ENCODE measurements at regions not wholly inside any gene's neighbourhood (a gene's known extent, or its start where the extent isn't known, plus 50 kb on each side); places are given as distances from the start of the nearest gene placed in this dataset.

DNA sequence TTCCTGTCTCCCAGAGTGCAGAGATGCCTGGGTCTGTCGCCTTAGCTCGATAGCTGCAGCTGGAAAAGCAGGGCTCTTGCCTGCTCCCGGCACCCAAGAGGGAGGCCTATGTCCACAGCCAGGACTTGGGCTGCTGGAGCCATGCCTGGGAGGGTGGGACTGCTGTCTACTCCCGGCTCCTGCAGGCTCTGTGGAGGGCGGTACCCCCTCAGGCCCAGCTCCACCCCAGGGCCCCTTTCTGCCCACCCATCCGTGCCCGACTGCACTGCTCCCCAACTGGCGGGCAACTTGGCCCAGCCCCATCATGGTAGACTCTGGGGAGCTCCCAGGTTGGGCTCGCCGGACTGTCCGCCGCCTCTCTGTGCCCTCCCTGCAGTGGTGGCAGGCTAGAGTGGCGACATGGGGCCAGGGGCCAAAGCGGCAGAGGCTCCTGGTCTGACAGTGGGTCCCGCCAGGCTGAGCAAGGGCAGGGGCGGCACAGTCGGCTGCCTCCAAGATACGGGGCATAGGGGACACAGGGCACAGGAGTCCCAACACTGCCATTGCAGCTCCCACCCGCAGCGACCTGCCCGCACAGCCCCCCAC lies 901.0 kb downstream of the CCDC85A start:
- WGBS, 2 experiments (ENCODE audit: low coverage in 1 of 2, low lambda C conversion rate in 2 of 2, missing lambda C conversion rate in 2 of 2) = 53 to 66% methylated on average over 17 of the region's 21 CpGs
- H3K79me2 ChIP-seq (ENCODE audit: insufficient read depth) = no peaks in the 10 kb centered on the region
- no peak overlapping the region for H2AFZ ChIP-seq
- no peaks in the 10 kb centered on the region for H3K9me2 ChIP-seq (ENCODE audit: insufficient read depth)
- H3K27ac ChIP-seq = no peak overlapping the region
- H3K36me3 ChIP-seq (ENCODE audit: low read depth) = no peaks in the 10 kb centered on the region
- no peak for TF ChIP-seq EZH2 (IDR thresholded peaks at IDR 0.05; ENCODE audit: insufficient read depth, poor library complexity, severe bottlenecking)
- no peak for TF ChIP-seq EZH2phosphoT487 (IDR thresholded peaks at IDR 0.05; ENCODE audit: insufficient read depth, low read depth)
- DNase-seq = no peak
- H4K20me1 ChIP-seq (ENCODE audit: insufficient read depth) = no peaks in the 10 kb centered on the region
- no peaks in the 10 kb centered on the region for H3K27me3 ChIP-seq (replicated peaks; ENCODE audit: insufficient read depth)
- H3K4me2 ChIP-seq (ENCODE audit: unreplicated experiment) = no peak overlapping the region
- no peaks in the 10 kb centered on the region for H3K4me1 ChIP-seq (ENCODE audit: insufficient read depth)
- in situ Hi-C loops (cut with MboI) = no loop called here
- no peaks in the 10 kb centered on the region for H3F3A ChIP-seq (ENCODE audit: insufficient read depth)
- H3K9me3 ChIP-seq (ENCODE audit: low read depth) = no peaks in the 10 kb centered on the region
- no peak overlapping the region for H3K9ac ChIP-seq
- H3K4me3 ChIP-seq = no peak overlapping the region

- Histone ChIP-seq H3K9me2 (ENCODE audit: insufficient read depth) (no peaks in the 10 kb centered on the region), H3K4me1 (ENCODE audit: insufficient read depth) (no peaks in the 10 kb centered on the region), H3K36me3 (ENCODE audit: low read depth) (no peaks in the 10 kb centered on the region), H3F3A (ENCODE audit: insufficient read depth) (no peaks in the 10 kb centered on the region), H3K27ac (no peak overlapping the region), H3K79me2 (ENCODE audit: insufficient read depth) (no peaks in the 10 kb centered on the region), H4K20me1 (ENCODE audit: insufficient read depth) (no peaks in the 10 kb centered on the region), H2AFZ (no peak overlapping the region), H3K27me3 (replicated peaks; ENCODE audit: insufficient read depth) (no peaks in the 10 kb centered on the region), H3K9ac (no peak overlapping the region), H3K9me3 (ENCODE audit: low read depth) (no peaks in the 10 kb centered on the region), H3K4me2 (ENCODE audit: unreplicated experiment) (no peak overlapping the region), H3K4me3 (no peak overlapping the region)
- TF ChIP-seq EZH2phosphoT487 (IDR thresholded peaks at IDR 0.05; ENCODE audit: insufficient read depth, low read depth) (no peak), EZH2 (IDR thresholded peaks at IDR 0.05; ENCODE audit: insufficient read depth, poor library complexity, severe bottlenecking) (no peak)
- DNase-seq = no peak
- in situ Hi-C loops (cut with MboI) = no loop called here
Observed at GRCh38 chr2:57093020-57093419, 909.2 kb downstream of the CCDC85A start.

GRCh38 chr2:57097855-57098254 lies 914.1 kb downstream of the CCDC85A start:
- H3K4me3 ChIP-seq = no peak overlapping the region
- no peaks in the 10 kb centered on the region for H3K9me3 ChIP-seq (ENCODE audit: low read depth)
- H3K9ac ChIP-seq = no peak overlapping the region
- no peak overlapping the region for H2AFZ ChIP-seq
- H3K4me1 ChIP-seq (ENCODE audit: insufficient read depth) = no peaks in the 10 kb centered on the region
- in situ Hi-C loops (cut with MboI) = no loop called here
- no peaks in the 10 kb centered on the region for H3F3A ChIP-seq (ENCODE audit: insufficient read depth)
- TF ChIP-seq EZH2phosphoT487 (IDR thresholded peaks at IDR 0.05; ENCODE audit: insufficient read depth, low read depth) (no peak), EZH2 (IDR thresholded peaks at IDR 0.05; ENCODE audit: insufficient read depth, poor library complexity, severe bottlenecking) (no peak)
- no peaks in the 10 kb centered on the region for H3K79me2 ChIP-seq (ENCODE audit: insufficient read depth)
- H3K27me3 ChIP-seq (replicated peaks; ENCODE audit: insufficient read depth) = no peaks in the 10 kb centered on the region
- DNase-seq = no peak
- H3K9me2 ChIP-seq (ENCODE audit: insufficient read depth) = no peaks in the 10 kb centered on the region
- no peaks in the 10 kb centered on the region for H3K36me3 ChIP-seq (ENCODE audit: low read depth)
- no peaks in the 10 kb centered on the region for H4K20me1 ChIP-seq (ENCODE audit: insufficient read depth)
- H3K4me2 ChIP-seq (ENCODE audit: unreplicated experiment) = no peak overlapping the region
- WGBS, 2 experiments (ENCODE audit: low coverage in 1 of 2, low lambda C conversion rate in 2 of 2, missing lambda C conversion rate in 2 of 2) = 26 to 42% methylated on average over 1 of the region's 1 CpG
- no peak overlapping the region for H3K27ac ChIP-seq

DNA sequence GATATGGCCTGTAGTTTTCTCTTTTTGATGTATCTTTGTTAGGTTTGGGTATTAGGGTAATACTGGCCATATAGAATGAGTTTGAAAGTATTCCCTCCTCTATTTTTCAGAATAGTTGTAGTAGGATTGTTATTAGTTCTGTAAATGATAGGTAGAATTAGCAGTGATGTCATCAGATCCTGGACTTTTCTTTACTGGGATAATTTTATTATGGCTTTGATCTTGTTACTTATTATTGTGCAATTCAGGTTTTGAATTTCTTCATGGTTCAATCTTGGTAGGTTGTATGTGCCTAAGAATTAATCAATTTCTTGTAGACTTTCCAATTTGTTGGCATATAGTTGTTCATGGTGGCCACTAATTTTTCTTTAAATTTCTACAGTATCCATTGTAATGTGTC lies 916.6 kb downstream of the CCDC85A start:
- H3K4me2 ChIP-seq (ENCODE audit: unreplicated experiment) = no peak overlapping the region
- H3K79me2 ChIP-seq (ENCODE audit: insufficient read depth) = no peaks in the 10 kb centered on the region
- H3K27ac ChIP-seq = no peak overlapping the region
- no peak for DNase-seq
- no peaks in the 10 kb centered on the region for H3K36me3 ChIP-seq (ENCODE audit: low read depth)
- H3K4me1 ChIP-seq (ENCODE audit: insufficient read depth) = no peaks in the 10 kb centered on the region
- H3K9me2 ChIP-seq (ENCODE audit: insufficient read depth) = no peaks in the 10 kb centered on the region
- H3K9me3 ChIP-seq (ENCODE audit: low read depth) = no peaks in the 10 kb centered on the region
- in situ Hi-C loops (cut with MboI) = no loop called here
- no peaks in the 10 kb centered on the region for H3F3A ChIP-seq (ENCODE audit: insufficient read depth)
- H2AFZ ChIP-seq = no peak overlapping the region
- TF ChIP-seq EZH2 (IDR thresholded peaks at IDR 0.05; ENCODE audit: insufficient read depth, poor library complexity, severe bottlenecking) (no peak), EZH2phosphoT487 (IDR thresholded peaks at IDR 0.05; ENCODE audit: insufficient read depth, low read depth) (no peak)
- H3K9ac ChIP-seq = no peak overlapping the region
- no peaks in the 10 kb centered on the region for H3K27me3 ChIP-seq (replicated peaks; ENCODE audit: insufficient read depth)
- H4K20me1 ChIP-seq (ENCODE audit: insufficient read depth) = no peaks in the 10 kb centered on the region
- H3K4me3 ChIP-seq = no peak overlapping the region

- H3K79me2 ChIP-seq (ENCODE audit: insufficient read depth) = no peaks in the 10 kb centered on the region
- no peaks in the 10 kb centered on the region for H3K9me2 ChIP-seq (ENCODE audit: insufficient read depth)
- no peaks in the 10 kb centered on the region for H3K9me3 ChIP-seq (ENCODE audit: low read depth)
- no peaks in the 10 kb centered on the region for H3K4me1 ChIP-seq (ENCODE audit: insufficient read depth)
- WGBS, 2 experiments (ENCODE audit: low coverage in 1 of 2, low lambda C conversion rate in 2 of 2, missing lambda C conversion rate in 2 of 2) = 18 to 21% methylated on average over 4 of the region's 4 CpGs
- no peaks in the 10 kb centered on the region for H3K27me3 ChIP-seq (replicated peaks; ENCODE audit: insufficient read depth)
- in situ Hi-C loops (cut with MboI) = no loop called here
- DNase-seq = no peak
- H3K36me3 ChIP-seq (ENCODE audit: low read depth) = no peaks in the 10 kb centered on the region
- H3F3A ChIP-seq (ENCODE audit: insufficient read depth) = no peaks in the 10 kb centered on the region
- H3K4me3 ChIP-seq = no peak overlapping the region
- no peaks in the 10 kb centered on the region for H4K20me1 ChIP-seq (ENCODE audit: insufficient read depth)
- TF ChIP-seq EZH2 (IDR thresholded peaks at IDR 0.05; ENCODE audit: insufficient read depth, poor library complexity, severe bottlenecking) (no peak), EZH2phosphoT487 (IDR thresholded peaks at IDR 0.05; ENCODE audit: insufficient read depth, low read depth) (no peak)
- H3K4me2 ChIP-seq (ENCODE audit: unreplicated experiment) = no peak overlapping the region
- no peak overlapping the region for H3K27ac ChIP-seq
- H2AFZ ChIP-seq = no peak overlapping the region
- H3K9ac ChIP-seq = no peak overlapping the region
Observed at GRCh38 chr2:57105694-57106093, 921.9 kb downstream of the CCDC85A start.

Measured in GM23248 (cell line).